Cardiac fibroblast (primary cell): ENCODE measurements at regions not wholly inside any gene's neighbourhood (a gene's known extent, or its start where the extent isn't known, plus 50 kb on each side); places are given as distances from the start of the nearest gene placed in this dataset.

ENCODE experiments used
- DNase-seq, 2 donors: peaks; one replicate each; pipeline versions ENCODE4 v3.0.0 to v3.0.0-alpha.2; 2010; ENCODE audit warnings: low read depth in 2 of 2
- H3K4me3 ChIP-seq, 2 donors: replicated peaks in 1 of 2; 1 replicate in 1 of 2; 2 replicates in 1 of 2; pipeline ENCODE4 v1.5.1; 2011; ENCODE audit warnings: low read depth in 2 of 2, low read length in 2 of 2, mild to moderate bottlenecking in 2 of 2, moderate library complexity in 1 of 2
- CTCF ChIP-seq: IDR thresholded peaks from one replicate; pipeline ENCODE4 v1.5.1; 2011; ENCODE audit warnings: low read depth, mild to moderate bottlenecking, low read length, inconsistent platforms

- no peak for DNase-seq
- TF ChIP-seq CTCF, result no peak
- no peak overlapping the region for H3K4me3 ChIP-seq
Measured at GRCh38 chr4:26049447-26049846, 135.4 kb downstream of the SMIM20 start.

GRCh38 chr4:26050212-26050643 lies 136.2 kb downstream of the SMIM20 start:
- no peak for TF ChIP-seq CTCF
- no peak for DNase-seq
- H3K4me3 ChIP-seq, result no peak overlapping the region

GRCh38 chr4:26050671-26051070 lies 136.7 kb downstream of the SMIM20 start:
- TF ChIP-seq CTCF, result no peak
- DNase-seq, result no peak
- no peak overlapping the region for H3K4me3 ChIP-seq

GRCh38 chr4:26051240-26051639 lies 137.2 kb downstream of the SMIM20 start:
- H3K4me3 ChIP-seq, result no peak overlapping the region
- DNase-seq, result peak in 1 of 2 donors; percentile 10
- no peak for TF ChIP-seq CTCF

- H3K4me3 ChIP-seq, result no peak overlapping the region
- DNase-seq, result no peak
- TF ChIP-seq CTCF, result no peak
Measured at GRCh38 chr4:26052663-26053541, 138.9 kb downstream of the SMIM20 start.

- H3K4me3 ChIP-seq, result no peak overlapping the region
- no peak for TF ChIP-seq CTCF
- DNase-seq, result no peak
Measured at GRCh38 chr4:26053761-26054160, 139.7 kb downstream of the SMIM20 start.
